Type B pancreatic cell (in vitro differentiated cells): ENCODE measurements at regions not wholly inside any gene's neighbourhood (a gene's known extent, or its start where the extent isn't known, plus 50 kb on each side); places are given as distances from the start of the nearest gene placed in this dataset.
A peak's percentile ranks its signal among the peaks of the same experiment; 100 is the strongest.
"Not testable (repeated sequence)": the region's sequence is repeated elsewhere in the genome, so short reads cannot be mapped to it uniquely, and the experiment has no call there.

Experiments used
- DNase-seq: peaks from one replicate; pipeline ENCODE4 v3.0.0; 2021; ENCODE audit warnings: mixed read lengths; ENCODE audit not compliant: unreplicated experiment; ENCODE audit errors: extremely low spot score
- H3K27ac Mint-ChIP-seq: 2 replicates; pipeline ENCODE4 v1.8.0; 2021; ENCODE audit warnings: mild to moderate bottlenecking, mixed read lengths
- H3K27me3 Mint-ChIP-seq: 2 replicates; pipeline ENCODE4 v1.8.0; 2021; ENCODE audit warnings: mixed read lengths
- H3K36me3 Mint-ChIP-seq: 2 replicates; pipeline ENCODE4 v1.8.0; 2021; ENCODE audit warnings: mixed read lengths
- H3K4me1 Mint-ChIP-seq: one replicate; pipeline ENCODE4 v1.8.0; 2021; ENCODE audit warnings: mixed read lengths; ENCODE audit not compliant: unreplicated experiment
- H3K4me3 Mint-ChIP-seq: 2 replicates; pipeline ENCODE4 v1.8.0; 2021; ENCODE audit warnings: mild to moderate bottlenecking, mixed read lengths
- H3K9me3 Mint-ChIP-seq: 2 replicates; pipeline ENCODE4 v1.8.0; 2021; ENCODE audit warnings: mixed read lengths
- TF ChIP-seq, protein P1 (sequence below): fragments of 200-600 bp; sonication (generic); conservative IDR thresholded peaks from 2 replicates; pipeline ENCODE4 v1.5.0; 2021; ENCODE audit warnings: antibody characterized with exemption, mild to moderate bottlenecking

DNA sequence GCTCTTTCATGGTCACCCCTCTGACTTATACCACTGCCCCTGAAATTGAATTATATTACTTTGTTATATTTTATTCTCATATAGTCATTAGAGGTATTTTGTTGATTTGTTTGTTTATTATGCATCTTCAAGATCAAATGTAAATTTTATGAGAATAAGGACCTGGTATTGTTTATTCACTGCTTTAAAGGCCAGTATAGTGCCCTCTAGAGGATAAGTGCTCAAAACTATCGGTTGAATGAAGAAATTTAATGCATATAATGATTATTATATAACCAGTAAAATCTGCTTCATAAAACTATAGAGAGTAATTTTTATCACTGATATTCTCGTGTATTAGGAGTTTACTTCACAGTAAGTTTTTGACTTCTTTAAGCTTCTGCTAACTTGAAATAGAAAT is 1401.9 kb downstream of the SLITRK1 start:
- Mint-ChIP-seq H3K27ac (no peak overlapping the region), H3K36me3 (no peaks in the 10 kb centered on the region), H3K9me3 (no peaks in the 10 kb centered on the region), H3K4me1 (no peaks in the 10 kb centered on the region), H3K4me3 (no peak overlapping the region), H3K27me3 (no peaks in the 10 kb centered on the region)
- no peak for DNase-seq
- TF ChIP-seq, protein P1, sequence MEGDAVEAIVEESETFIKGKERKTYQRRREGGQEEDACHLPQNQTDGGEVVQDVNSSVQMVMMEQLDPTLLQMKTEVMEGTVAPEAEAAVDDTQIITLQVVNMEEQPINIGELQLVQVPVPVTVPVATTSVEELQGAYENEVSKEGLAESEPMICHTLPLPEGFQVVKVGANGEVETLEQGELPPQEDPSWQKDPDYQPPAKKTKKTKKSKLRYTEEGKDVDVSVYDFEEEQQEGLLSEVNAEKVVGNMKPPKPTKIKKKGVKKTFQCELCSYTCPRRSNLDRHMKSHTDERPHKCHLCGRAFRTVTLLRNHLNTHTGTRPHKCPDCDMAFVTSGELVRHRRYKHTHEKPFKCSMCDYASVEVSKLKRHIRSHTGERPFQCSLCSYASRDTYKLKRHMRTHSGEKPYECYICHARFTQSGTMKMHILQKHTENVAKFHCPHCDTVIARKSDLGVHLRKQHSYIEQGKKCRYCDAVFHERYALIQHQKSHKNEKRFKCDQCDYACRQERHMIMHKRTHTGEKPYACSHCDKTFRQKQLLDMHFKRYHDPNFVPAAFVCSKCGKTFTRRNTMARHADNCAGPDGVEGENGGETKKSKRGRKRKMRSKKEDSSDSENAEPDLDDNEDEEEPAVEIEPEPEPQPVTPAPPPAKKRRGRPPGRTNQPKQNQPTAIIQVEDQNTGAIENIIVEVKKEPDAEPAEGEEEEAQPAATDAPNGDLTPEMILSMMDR: peak; percentile 66

DNA sequence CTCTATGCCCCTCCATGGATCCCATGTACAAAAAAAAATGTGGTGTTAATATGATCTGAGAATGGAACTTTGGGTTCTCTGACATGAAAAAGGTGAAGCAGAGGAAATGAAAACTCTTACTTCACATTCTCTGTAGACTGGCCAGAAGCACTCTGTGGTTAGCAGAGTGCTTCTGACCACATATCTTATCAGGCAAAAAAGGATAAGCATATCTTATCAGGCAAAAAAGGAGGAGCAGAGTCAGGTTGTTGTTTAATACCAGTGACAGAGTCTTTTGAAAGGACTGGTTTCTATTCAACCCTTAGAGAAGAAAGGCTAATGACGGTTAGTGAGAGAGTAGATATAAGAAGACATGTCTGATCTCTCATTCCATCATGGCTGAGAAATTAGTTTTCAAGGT is 1404.8 kb downstream of the SLITRK1 start:
- Mint-ChIP-seq H3K27me3 (no peaks in the 10 kb centered on the region), H3K27ac (no peak overlapping the region), H3K9me3 (no peaks in the 10 kb centered on the region), H3K4me1 (no peaks in the 10 kb centered on the region), H3K4me3 (no peak overlapping the region), H3K36me3 (no peaks in the 10 kb centered on the region)
- no peak for DNase-seq
- TF ChIP-seq, protein P1: no peak

DNA sequence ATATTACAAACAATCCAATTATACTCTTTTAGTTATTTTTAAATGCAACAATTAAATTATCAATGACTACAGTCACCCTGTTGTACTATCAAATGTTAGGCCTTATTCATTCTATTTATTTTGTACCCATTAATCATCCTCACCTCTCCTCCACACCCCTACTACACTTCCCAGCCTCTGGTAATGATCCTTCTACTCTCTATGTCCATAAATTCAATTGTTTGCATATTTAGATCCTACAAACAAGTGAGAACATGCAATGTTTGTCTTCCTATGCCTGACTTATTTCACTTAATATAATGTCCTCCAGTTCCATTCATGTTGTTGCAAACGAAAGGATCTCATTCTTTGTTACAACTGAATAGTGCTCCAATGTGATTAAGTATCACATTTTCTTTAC is 1414.6 kb downstream of the SLITRK1 start:
- Mint-ChIP-seq H3K27me3 (no peaks in the 10 kb centered on the region), H3K4me1 (no peaks in the 10 kb centered on the region), H3K9me3 (no peaks in the 10 kb centered on the region), H3K36me3 (no peaks in the 10 kb centered on the region), H3K27ac (no peak overlapping the region), H3K4me3 (no peak overlapping the region)
- no peak for DNase-seq
- TF ChIP-seq, protein P1: no peak

DNA sequence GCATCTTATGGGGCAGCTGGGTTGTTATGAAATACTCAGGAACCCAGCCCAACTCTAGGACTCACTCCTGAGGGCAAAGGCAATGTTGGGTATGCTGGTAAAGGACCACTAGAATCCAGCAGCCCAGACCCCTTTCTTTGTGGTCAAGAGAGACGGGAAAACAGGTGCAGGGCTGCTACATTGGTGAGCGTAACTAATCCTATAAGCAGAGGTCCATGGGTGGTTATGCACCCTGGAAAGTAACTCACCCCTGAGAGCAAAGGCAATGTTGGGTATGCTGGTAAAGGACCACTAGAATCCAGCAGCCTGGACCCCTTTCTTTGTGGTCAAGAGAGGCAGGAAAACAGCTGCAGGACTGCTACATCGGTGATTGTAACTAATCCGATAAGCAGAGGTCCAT is 1422.7 kb downstream of the SLITRK1 start:
- H3K27me3 Mint-ChIP-seq, H3K4me3 Mint-ChIP-seq, H3K9me3 Mint-ChIP-seq, H3K4me1 Mint-ChIP-seq, DNase-seq, H3K27ac Mint-ChIP-seq, H3K36me3 Mint-ChIP-seq: not testable (repeated sequence)

DNA sequence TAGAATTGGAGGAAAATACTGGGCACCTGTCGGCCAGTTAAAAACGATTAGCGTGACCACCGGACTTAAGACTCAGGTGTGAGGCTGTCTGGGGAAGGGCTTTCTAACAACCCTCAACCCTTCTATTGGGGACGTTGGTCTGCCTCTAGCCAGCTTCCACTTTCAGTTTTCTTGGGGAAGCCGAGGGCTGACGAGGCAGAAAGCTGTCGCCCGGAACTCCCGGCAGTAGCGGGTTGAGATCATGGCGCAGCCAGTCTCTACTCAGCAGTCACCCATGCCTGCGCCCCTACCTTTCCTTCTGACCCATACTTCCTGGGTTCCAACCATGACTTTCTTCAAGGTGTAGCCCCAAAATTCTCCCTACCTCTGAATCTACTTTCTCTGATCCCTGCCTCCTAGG is 1424.1 kb downstream of the SLITRK1 start:
- H3K9me3 Mint-ChIP-seq: peaks cover 3% of the 10 kb centered on the region
- no peak overlapping the region for H3K4me3 Mint-ChIP-seq
- DNase-seq: no peak
- H3K27ac Mint-ChIP-seq: no peak overlapping the region
- peaks cover 9% of the 10 kb centered on the region for H3K27me3 Mint-ChIP-seq
- TF ChIP-seq, protein P1: no peak
- no peaks in the 10 kb centered on the region for H3K4me1 Mint-ChIP-seq
- H3K36me3 Mint-ChIP-seq: no peaks in the 10 kb centered on the region

DNA sequence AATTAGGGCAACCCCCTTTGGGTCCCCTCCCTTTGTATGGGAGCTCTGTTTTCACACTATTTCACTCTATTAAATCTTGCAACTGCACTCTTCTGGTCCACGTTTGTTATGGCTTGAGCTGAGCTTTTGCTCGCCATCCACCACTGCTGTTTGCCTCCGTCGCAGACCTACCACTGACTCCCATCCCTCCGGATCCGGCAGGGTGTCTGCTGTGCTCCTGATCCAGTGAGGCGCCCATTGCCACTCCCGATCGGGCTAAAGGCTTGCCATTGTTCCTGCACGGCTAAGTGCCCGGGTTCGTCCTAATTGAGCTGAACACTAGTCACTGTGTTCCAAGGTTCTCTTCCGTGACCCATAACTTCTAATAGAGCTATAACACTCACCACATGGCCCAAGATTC is 1424.7 kb downstream of the SLITRK1 start:
- H3K36me3 Mint-ChIP-seq, H3K27ac Mint-ChIP-seq, H3K4me1 Mint-ChIP-seq, H3K9me3 Mint-ChIP-seq, H3K4me3 Mint-ChIP-seq, DNase-seq, H3K27me3 Mint-ChIP-seq: not testable (repeated sequence)

DNA sequence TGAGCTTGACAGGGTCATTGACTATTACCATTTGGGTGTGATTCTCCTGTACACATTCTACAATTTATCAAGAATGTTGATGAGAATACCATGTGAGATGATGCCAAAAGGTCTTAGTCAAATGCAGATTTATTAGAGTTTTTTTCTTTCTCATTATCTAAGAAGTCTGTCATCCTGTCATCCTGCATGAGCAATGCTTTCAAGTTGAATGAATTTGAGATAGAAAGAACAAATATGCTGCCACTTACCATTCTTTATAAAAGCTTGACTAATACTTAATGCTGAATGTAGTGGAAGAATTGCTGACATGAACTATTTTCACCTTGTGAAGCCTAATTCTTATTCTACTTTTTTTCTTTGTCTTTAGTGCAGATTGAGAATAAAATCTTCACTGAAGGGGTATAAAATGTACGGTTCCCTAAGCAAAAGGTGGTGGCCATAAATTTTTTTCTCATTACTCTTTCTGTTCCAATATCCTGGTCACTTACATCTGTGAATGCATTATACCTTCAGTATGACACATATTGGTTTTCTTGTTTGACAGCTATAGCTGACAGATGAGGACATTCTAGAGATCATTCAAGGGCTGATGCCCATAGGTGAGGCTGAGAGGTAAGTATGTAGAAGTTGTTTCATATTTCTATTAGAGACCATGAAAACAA is 1434.7 kb downstream of the SLITRK1 start:
- TF ChIP-seq, protein P1: no peak
- peaks cover 16% of the 10 kb centered on the region for H3K27me3 Mint-ChIP-seq
- no peak overlapping the region for H3K27ac Mint-ChIP-seq
- no peak for DNase-seq
- no peaks in the 10 kb centered on the region for H3K36me3 Mint-ChIP-seq
- H3K9me3 Mint-ChIP-seq: no peaks in the 10 kb centered on the region
- H3K4me3 Mint-ChIP-seq: no peak overlapping the region
- no peaks in the 10 kb centered on the region for H3K4me1 Mint-ChIP-seq
